Transverse colon (tissue), 4 donors: ENCODE measurements at regions not wholly inside any gene's neighbourhood (a gene's known extent, or its start where the extent isn't known, plus 50 kb on each side); places are given as distances from the start of the nearest gene placed in this dataset.

Source experiments
- CTCF ChIP-seq, 5 experiments: fragments of 200-600 bp in 3 of 5; fragments of 450-650 bp in 2 of 5; sonication (generic) in 3 of 5; IDR thresholded peaks; 1 replicate in 2 of 5; 2 replicates in 3 of 5; pipeline ENCODE4 v1.5.1; 2016 to 2017; ENCODE audit warnings: antibody characterized with exemption in 5 of 5, inconsistent platforms in 3 of 5, mild to moderate bottlenecking in 2 of 5, moderate library complexity in 1 of 5
- POLR2AphosphoS5 ChIP-seq, 3 donors: sonication (generic); formaldehyde crosslinking; IDR thresholded peaks; one replicate each; pipeline ENCODE4 v1.6.1; 2016; ENCODE audit warnings: antibody characterized with exemption in 3 of 3

GRCh38 chr2:12205086-12205485 is 458.7 kb downstream of the LPIN1 start:
- TF ChIP-seq POLR2AphosphoS5 (IDR thresholded peaks at IDR 0.05) (no peak), CTCF (IDR thresholded peaks at IDR 0.05) (no peak)
